ENCODE measurements at regions not wholly inside any gene's neighbourhood (a gene's known extent, or its start where the extent isn't known, plus 50 kb on each side); places are given as distances from the start of the nearest gene placed in this dataset.
A peak's percentile ranks its signal among the peaks of the same experiment; 100 is the strongest.

- no peak overlapping the region for H3K4me3 ChIP-seq
- CTCF ChIA-PET, result interaction anchor here (0.6 to 2.0 kb wide), 12 partner anchors 9 to 864 kb away, joined by 3 to 6 read pairs (median 4); partner anchors contain the start of gene PPA2
- peak; percentile 33 to 66 for DNase-seq (ENCODE audit: low read depth in 1 of 2, low spot score in 1 of 2)
- TF ChIP-seq GATA3 (IDR thresholded peaks at IDR 0.05; ENCODE audit: borderline replicate concordance) (no peak), POLR2AphosphoS2 (conservative IDR thresholded peaks at IDR 0.05; ENCODE audit: low read length) (no peak), RAD21 (conservative IDR thresholded peaks at IDR 0.05 in 1 of 2, IDR thresholded peaks at IDR 0.05 in 1 of 2) (peak; percentile 84 to 88), SMC3 (IDR thresholded peaks at IDR 0.05) (peak; percentile 80), CHD4 (IDR thresholded peaks at IDR 0.05; ENCODE audit: borderline replicate concordance) (no peak)
- TF ChIP-seq, protein P1, sequence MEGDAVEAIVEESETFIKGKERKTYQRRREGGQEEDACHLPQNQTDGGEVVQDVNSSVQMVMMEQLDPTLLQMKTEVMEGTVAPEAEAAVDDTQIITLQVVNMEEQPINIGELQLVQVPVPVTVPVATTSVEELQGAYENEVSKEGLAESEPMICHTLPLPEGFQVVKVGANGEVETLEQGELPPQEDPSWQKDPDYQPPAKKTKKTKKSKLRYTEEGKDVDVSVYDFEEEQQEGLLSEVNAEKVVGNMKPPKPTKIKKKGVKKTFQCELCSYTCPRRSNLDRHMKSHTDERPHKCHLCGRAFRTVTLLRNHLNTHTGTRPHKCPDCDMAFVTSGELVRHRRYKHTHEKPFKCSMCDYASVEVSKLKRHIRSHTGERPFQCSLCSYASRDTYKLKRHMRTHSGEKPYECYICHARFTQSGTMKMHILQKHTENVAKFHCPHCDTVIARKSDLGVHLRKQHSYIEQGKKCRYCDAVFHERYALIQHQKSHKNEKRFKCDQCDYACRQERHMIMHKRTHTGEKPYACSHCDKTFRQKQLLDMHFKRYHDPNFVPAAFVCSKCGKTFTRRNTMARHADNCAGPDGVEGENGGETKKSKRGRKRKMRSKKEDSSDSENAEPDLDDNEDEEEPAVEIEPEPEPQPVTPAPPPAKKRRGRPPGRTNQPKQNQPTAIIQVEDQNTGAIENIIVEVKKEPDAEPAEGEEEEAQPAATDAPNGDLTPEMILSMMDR (IDR thresholded peaks at IDR 0.05), result peak; percentile 70
- no peaks in the 10 kb centered on the region for H3K9me3 ChIP-seq
- WGBS (ENCODE audit: missing lambda C conversion rate), result 18% methylated on average over 4 of the region's 4 CpGs
- no peak for FAIRE-seq
- ATAC-seq, result peak; percentile 56 to 75; a peak in 5 of 6 replicates
- no peak overlapping the region for H3K27ac ChIP-seq
- POLR2A ChIA-PET, result no interaction called here
- no peak overlapping the region for H3K4me2 ChIP-seq
- no peaks in the 10 kb centered on the region for H3K4me1 ChIP-seq
These were observed 286.2 kb upstream of the TET2 start for GRCh38 chr4:104860238-104861123.

DNA sequence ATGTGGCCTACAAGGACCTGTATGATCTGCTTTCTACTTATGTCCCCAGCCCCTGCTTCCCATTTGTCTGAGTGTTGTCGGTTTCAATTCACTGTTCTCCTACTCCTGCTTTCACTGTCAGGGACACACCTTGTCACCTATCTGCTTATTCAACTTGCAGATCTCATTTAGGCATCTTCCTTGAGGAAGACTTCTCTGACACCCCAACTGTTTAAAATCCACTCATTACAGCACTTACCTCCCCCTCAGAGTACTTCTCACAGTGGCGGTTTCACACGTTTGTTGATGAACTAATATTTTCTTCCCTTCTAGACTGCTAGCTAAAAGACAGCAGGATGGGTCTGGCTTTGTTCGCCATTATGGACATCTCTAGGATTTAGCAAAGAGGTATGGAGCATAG is 279.9 kb upstream of the TET2 start:
- no peak for FAIRE-seq
- ChIA-PET POLR2A (no interaction called here), CTCF (no interaction called here)
- no peak for DNase-seq (ENCODE audit: low read depth in 1 of 2, low spot score in 1 of 2)
- no peak for ATAC-seq
- Histone ChIP-seq H3K27ac (no peak overlapping the region), H3K4me3 (no peak overlapping the region), H3K4me2 (no peak overlapping the region), H3K9me3 (no peaks in the 10 kb centered on the region), H3K4me1 (no peaks in the 10 kb centered on the region)
- WGBS (ENCODE audit: missing lambda C conversion rate), result 66% methylated on average over 4 of the region's 4 CpGs
- TF ChIP-seq MAZ (IDR thresholded peaks at IDR 0.05; ENCODE audit: borderline replicate concordance, low read depth, low read length) (no peak), PHF8 (IDR thresholded peaks at IDR 0.05; ENCODE audit: borderline replicate concordance, low read depth) (no peak), JUNB (IDR thresholded peaks at IDR 0.05) (no peak), TP53 (CRISPR knock-in tag; IDR thresholded peaks at IDR 0.05) (no peak), POLR2A (IDR thresholded peaks at IDR 0.05; ENCODE audit: low read length) (no peak), RCOR1 (IDR thresholded peaks at IDR 0.05; ENCODE audit: low read depth, low read length) (no peak), MAFK (IDR thresholded peaks at IDR 0.05; ENCODE audit: partially characterized antibody) (no peak), CEBPB (IDR thresholded peaks at IDR 0.05) (no peak), RARB (CRISPR knock-in tag; IDR thresholded peaks at IDR 0.05) (no peak), FOSB (CRISPR knock-in tag; IDR thresholded peaks at IDR 0.05) (no peak), RFX5 (IDR thresholded peaks at IDR 0.05) (no peak), CBX2 (IDR thresholded peaks at IDR 0.05; ENCODE audit: borderline replicate concordance, low read depth) (no peak), ESRRA (IDR thresholded peaks at IDR 0.05; ENCODE audit: borderline replicate concordance, low read length) (no peak), POLR2AphosphoS2 (conservative IDR thresholded peaks at IDR 0.05; ENCODE audit: low read length) (no peak), BHLHE40 (IDR thresholded peaks at IDR 0.05; ENCODE audit: low read depth, low read length) (no peak)

DNA sequence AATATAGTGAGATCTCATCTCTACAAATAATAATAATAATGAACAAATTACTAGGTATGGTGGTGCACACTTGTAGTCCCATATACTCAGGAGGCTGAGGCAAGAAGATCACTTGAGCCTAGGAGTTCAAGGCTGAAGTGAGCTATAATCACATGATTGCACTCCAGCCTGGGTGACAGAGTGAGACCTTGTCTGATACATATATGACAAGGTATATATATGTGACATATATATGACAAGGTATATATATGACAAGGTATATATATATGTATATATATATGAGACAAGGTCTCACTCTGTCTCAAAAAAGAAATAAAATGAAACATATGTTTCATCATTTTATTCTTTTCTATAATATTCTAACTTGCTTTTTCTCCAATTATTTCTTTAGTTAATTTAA is 278.1 kb upstream of the TET2 start:
- no peak overlapping the region for H3K27ac ChIP-seq
- H3K4me2 ChIP-seq, result no peak overlapping the region
- DNase-seq (ENCODE audit: low read depth in 1 of 2, low spot score in 1 of 2) (no peak), FAIRE-seq (no peak), ATAC-seq (no peak)
- no peak overlapping the region for H3K4me3 ChIP-seq
- no peaks in the 10 kb centered on the region for H3K9me3 ChIP-seq
- POLR2A ChIA-PET, result no interaction called here
- TF ChIP-seq ZFP36 (IDR thresholded peaks at IDR 0.05; ENCODE audit: borderline replicate concordance, partially characterized antibody) (no peak), CEBPB (IDR thresholded peaks at IDR 0.05) (no peak), EP300 (IDR thresholded peaks at IDR 0.05) (no peak), TFCP2L1 (CRISPR knock-in tag; IDR thresholded peaks at IDR 0.05) (no peak)
- H3K4me1 ChIP-seq, result no peaks in the 10 kb centered on the region
- CTCF ChIA-PET, result no interaction called here

Measured in A549 (cell line).